NOMO-1 treated with DMSO at 0.1 percent for 48 hours (cell line): ENCODE measurements at regions not wholly inside any gene's neighbourhood (a gene's known extent, or its start where the extent isn't known, plus 50 kb on each side); places are given as distances from the start of the nearest gene placed in this dataset.
"Not testable (repeated sequence)": the region's sequence is repeated elsewhere in the genome, so short reads cannot be mapped to it uniquely, and the experiment has no call there.

Source experiments
- DNase-seq: peaks from one replicate; lab custom pipeline; 2025; ENCODE audit not compliant: unreplicated experiment; lab: John Stamatoyannopoulos, UW

DNA sequence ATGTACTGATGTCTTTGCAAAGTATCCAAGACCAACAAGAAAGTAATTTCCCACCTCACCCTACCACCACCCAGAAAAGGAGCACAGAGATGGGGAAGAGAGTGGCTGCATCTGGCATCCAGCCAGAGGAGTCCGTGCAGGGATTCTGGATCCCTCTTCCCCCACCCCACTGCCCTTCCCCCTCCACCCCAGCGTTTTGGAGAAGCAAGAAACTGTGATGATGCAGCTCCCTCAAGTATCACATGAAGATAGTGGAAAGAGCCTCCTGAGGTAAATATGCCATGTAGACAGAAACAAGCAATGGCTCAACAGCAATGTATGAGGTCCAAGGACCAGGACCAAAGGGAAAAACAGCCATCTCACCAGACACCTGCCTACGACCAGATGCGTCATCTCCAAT is 153.8 kb downstream of the DEPDC1B start:
- DNase-seq = no peak

DNA sequence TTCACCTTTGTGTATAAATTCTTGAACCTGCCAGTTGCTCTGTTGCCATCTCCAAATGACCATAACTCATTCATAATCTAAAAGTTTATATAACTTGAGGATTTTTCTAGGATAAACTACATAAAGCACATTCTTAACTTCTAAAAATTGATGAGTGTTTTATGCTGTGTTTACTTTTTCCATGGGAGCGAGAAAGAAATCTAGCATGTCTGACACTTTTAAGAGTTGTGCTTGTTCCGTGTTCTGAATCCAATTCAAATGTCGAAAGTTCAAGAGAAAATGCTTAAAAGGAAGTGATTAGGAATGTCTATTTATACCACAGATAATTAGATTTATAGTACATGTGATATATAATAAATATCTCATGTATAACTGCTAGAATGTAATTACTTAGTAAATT is 154.4 kb downstream of the DEPDC1B start:
- no peak for DNase-seq

DNA sequence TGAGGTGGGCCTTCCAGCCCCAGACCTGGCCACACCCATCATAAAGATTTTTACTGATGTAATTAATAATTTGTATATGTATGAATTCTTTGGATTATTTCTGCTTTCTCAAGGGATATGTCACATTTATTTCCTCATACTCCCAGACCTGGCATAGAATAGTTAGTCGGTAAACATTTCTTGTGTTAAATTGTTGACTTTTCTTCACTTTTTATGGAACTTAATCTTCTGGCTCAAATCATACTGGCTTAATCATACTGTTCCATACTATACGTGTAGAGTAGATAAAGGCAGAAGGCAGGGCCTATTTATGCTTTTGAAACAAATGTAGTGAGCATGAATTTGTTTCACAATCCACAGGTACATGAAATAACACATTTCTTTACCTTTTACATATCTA is 155.8 kb downstream of the DEPDC1B start:
- DNase-seq = no peak

DNA sequence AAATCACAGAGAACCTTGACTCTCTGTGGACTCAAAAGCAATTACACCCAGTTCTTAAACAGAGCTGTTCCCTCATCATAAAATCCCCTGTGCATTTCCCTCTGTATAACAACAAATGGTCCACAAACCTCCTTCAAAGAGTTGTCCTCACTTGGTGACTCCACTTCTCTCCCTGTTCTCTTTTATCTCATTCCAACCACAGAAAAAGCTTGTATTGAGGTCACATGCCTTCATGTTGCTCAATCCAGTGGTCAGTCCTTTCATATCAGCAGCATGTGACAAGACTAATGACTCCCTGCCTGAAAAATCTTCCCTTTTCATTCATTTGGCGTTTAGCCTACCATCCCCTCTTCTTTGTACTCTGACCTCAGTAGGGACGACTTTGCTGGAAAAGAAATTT is 158.0 kb downstream of the DEPDC1B start:
- peak; percentile 84 for DNase-seq

GRCh38 chr5:60540856-60541805 is 158.8 kb downstream of the DEPDC1B start:
- peak; percentile 77 for DNase-seq

DNA sequence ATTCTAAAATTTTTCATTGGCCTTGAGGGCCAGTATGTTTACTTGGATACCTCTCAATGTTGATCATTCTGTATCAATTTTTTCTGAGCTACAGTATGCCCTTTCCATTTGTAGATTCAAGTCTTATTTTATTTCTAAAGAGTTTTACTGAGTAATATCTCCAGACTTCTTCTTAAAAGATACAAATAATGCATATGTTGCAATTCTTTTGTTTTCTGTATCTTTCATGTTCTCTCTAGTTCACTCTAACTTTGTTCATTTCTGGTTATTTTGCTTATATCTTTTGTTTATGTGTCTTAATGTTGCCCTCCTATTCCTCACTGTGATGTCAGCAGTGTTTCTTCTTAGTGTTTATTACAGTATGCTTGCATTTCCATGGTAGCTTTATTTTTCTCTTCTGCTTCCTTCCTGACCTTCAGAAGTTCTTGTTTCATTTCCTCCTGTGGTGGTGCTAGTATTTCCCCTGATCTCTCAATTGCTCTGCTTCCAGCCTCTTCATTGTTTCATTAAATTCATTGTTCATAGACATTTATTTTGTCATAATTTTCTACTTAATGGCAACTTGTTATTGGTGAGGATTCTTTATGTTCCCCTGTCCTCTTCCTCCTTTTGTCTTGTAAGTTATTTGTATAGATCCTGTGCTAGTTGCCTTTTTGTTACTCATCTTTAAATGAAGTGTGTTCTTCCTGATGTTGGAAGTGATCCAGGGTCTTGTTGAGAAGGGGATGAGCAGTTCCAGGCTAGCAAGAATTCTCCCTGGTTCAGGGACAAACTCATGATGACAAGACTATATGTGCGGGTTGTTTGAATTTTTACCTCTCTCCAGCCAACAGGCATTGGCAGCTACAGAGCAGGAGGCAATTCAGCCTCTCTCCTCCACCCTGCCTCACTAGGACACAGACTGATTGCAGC is 160.8 kb downstream of the DEPDC1B start:
- peak; percentile 85 for DNase-seq

DNA sequence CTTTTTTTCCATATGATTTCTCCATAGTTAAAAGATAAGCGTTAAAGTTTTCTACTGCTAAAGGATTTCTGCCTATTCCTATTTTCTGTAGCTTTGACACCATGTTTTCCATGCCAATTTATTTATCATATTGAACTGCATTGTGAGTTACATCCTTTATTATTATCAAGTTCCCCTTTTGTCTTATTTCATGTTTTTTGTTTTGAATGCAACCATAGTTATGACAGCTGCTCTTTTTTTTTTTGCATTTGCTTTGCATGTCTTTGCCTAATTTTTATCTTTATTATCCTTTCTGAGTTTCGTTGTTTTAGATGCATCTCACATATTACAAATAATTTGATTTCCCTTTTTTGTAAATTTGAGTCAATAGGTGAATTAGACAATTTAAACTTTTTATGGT is 161.5 kb downstream of the DEPDC1B start:
- peak; percentile 33 for DNase-seq

GRCh38 chr5:60535951-60536350 is 164.0 kb downstream of the DEPDC1B start:
- no peak for DNase-seq

DNA sequence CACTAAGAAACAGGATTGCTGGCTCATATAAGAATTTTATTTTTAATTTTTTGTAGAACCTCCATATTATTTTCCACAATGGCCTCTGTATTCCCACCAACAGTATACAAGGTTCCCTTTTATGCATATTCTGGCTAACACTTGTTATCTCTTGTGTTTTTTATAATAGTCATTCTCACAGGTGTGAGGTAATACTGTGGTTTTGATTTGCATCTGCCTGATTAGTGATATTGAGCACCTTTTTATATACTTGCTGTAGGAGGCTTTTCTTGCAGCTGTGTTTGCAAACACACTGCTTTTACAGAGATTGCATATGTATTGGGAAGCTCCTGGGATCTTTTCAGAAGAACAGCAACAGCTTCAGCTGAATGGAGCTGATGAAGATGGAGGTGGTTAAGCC is 164.8 kb downstream of the DEPDC1B start:
- no peak for DNase-seq

DNA sequence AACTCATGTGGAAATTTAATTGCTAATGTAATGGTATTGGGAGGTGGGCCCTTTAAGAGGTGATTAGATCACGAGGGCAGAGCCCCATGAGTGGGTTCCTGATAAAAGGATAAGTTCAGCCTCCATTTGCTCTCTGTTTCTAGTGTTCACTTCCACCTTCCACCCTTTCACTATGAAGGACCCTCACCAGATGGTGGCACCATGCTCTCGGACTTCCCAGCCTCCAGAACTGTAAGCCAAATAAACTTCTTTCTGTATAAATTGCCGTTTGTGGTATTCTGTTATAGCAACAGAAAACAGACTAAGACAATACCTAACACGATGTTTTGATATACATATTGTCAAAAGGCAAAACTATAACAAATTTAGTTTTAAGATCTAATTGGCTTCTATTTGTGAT is 166.2 kb downstream of the DEPDC1B start:
- no peak for DNase-seq

GRCh38 chr5:60532796-60533195 is 167.2 kb downstream of the DEPDC1B start:
- DNase-seq = not testable (repeated sequence)

DNA sequence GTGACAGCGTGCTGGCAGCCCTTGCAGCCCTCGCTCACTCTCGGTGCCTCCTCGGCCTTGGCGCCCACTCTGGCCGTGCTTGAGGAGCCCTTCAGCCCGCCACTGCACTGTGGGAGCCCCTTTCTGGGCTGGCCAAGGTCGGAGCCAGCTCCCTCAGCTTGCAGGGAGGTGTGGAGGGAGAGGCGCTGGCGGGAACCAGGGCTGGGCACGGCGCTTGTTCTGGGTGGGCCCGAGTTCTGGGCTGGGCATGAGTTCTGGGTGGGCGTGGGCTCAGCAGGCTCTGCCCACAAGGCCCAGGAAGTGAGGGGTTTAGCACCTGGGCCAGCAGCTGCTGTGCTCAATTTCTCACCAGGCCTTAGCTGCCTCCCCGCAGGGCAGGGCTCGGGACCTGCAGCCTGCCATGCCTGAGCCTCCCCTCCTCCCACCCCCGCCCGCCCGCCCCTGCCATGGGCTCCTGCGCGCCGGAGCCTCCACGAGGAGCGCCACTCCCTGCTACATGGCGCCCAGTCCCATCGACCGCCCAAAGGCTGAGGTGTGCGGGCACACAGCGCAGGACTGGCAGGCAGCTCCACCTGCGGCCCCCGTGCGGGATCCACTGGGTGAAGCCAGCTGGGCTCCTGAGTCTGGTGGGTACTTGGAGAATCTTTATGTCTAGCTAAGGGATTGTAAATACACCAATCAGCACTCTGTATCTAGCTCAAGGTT is 169.7 kb downstream of the DEPDC1B start:
- DNase-seq = not testable (repeated sequence)

DNA sequence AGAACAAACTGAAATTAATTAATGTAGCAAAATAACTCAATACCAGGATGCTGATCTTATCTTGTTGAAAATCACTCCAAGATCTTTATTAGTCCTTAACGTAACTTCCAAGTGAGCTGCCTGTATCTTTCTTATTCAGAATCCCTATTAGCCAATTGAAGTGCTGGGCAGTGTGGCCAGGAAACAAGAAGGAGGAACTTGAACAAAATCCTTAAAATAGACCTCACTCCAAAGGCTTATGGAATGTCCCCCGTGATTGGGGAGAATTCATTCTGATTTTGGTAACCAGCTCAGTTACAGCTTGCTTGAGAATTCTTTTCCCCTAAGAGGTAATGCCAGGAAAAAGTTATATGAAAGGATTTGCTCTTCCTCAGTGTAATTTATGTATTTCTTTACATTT is 171.0 kb downstream of the DEPDC1B start:
- DNase-seq = no peak

GRCh38 chr5:60527072-60527471 is 172.9 kb downstream of the DEPDC1B start:
- DNase-seq = no peak

DNA sequence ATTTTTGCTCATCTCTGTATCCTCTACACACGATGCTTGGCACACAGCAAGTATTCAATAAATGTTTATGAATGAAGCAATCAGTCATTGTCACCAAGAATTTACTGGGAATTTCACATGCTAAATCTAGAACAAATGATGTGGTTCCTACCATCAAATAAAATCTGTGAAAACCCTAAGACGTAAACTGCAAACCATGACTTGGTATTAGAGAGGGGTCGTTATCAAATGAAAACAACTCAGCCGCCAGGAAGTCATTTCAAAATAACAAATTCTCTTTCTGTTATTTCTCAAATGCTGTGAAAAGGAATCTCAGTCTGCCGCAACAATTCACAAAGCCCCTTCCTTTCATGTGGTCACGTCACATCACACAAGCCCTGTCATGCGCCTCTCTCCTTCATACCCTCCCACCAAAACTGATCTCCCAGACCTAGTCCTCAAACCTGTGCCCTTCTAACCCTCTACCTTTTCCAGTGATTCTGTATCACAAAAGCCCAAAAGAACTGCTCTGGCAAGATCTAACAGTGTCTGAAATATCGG is 173.6 kb downstream of the DEPDC1B start:
- DNase-seq = no peak

- peak; percentile 44 for DNase-seq
These were observed 177.6 kb downstream of the DEPDC1B start for GRCh38 chr5:60522292-60522905.

DNA sequence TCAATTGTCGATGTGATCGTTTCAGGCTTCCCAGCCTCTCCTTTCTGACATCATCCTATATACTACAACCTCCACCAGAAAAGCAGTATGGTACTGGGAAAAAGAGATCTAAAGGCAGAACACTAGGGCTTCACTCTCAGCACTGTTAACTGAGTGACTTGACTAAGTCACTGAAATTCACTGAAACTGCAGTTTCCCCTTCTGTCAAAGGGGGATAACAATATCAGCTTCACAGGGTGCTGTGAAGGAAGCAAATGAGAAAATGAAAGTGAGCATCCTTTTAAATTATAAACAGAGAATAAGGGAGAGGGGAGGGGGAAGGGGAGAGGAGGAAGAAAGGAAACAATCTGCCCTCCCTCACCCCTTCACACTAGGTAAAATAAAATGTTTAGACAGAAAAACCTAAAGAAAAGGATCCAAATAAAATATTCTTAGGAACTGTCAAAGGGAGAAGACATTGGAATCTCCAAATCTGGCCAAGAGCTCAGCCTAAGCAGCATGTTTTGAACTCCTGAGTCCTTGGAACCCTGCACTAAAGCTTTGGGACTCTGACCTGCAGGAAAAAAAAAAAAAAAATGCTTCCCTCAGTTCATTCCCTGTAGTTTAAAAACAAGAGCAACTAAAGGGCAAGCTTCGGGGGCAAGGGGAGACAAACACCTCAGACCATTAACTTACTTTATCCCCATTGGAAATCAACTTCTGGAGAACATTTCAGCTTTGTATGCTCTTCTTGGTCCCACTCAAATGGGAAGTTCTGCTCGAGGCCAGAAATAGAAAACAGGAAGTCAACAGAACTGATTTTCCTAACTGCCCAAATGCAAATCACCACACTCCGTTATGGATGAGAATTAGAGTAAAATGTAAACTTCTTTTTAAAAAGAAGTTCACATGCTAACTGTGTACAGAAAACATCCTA is 178.3 kb downstream of the DEPDC1B start:
- DNase-seq = peak; percentile 44

DNA sequence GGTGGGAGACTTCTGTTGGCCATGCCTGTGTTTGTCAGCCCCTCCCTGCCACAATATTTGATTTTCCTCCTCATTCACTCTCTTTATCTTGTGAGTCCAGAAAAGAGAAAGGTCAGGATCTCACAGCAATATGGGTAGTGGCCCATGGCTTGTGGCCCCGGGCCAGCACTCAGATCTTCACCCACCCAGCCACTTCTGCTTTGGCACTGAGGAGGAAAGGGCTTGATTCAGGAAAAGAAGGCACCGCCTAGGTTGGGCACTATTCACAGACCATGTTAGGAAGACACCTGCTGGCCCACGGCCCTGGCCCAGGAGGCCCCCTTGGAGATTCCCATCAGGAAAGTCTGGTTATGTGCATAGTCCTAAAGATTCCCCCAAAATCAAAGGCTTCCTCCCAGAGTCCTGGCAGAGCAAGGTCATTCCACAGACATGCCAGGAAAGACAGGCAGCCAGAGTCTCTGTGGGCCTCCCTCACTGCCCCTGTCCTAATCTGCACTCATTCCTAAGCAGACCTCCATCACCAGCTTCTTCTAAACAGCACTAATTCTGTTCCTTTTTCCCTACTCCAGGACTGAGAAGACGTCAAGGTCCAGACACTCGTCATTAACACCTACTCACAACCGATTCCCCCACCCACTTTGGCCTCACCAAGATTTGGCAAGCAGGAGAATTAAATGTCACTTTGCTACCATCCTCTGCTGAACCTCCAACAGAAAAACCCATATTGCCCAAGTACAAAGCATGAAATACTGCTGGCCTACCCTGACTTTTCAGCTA is 179.3 kb downstream of the DEPDC1B start:
- no peak for DNase-seq

- DNase-seq = no peak
These were observed 180.6 kb downstream of the DEPDC1B start for GRCh38 chr5:60519372-60519771.
